Retina (tissue), 1 donor: ENCODE measurements at regions not wholly inside any gene's neighbourhood (a gene's known extent, or its start where the extent isn't known, plus 50 kb on each side); places are given as distances from the start of the nearest gene placed in this dataset.

ENCODE experiments used
- DNase-seq: peaks from one replicate; pipeline ENCODE4 v3.0.0-alpha.2; 2016

DNA sequence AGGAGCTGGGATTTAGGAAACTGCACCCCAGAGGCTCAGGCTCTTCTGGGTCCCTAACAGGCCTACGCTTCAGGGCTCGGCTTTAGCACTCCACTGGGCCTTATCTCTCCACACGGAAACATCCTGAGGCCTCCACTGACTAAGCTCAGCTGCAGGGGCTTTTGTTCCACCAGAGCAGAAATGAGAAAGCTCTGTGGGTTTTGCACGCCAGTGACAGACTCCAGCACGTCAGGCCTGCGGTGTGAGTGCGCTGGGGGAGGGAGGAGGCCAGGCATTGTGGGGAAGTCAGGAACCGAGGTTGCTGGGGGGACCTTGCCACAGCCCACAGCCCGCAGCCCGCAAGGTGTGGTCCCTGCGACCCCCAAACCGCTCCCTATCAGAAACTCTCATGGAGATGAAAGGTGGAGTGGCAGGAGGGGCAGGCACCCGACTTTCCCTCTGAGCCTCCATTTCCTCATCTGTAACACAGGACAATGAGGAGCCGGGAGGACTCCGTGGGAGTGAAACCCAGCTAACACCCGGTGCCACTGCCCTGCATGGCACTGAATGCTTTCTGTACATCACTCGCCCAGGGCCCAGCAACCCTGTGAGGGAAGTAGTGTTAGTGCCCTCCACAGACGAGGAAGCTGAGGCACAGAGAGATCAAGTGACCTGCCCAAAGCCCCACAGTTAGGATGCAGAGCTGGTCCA is 106.5 kb downstream of the TPRA1 start:
- no peak for DNase-seq

DNA sequence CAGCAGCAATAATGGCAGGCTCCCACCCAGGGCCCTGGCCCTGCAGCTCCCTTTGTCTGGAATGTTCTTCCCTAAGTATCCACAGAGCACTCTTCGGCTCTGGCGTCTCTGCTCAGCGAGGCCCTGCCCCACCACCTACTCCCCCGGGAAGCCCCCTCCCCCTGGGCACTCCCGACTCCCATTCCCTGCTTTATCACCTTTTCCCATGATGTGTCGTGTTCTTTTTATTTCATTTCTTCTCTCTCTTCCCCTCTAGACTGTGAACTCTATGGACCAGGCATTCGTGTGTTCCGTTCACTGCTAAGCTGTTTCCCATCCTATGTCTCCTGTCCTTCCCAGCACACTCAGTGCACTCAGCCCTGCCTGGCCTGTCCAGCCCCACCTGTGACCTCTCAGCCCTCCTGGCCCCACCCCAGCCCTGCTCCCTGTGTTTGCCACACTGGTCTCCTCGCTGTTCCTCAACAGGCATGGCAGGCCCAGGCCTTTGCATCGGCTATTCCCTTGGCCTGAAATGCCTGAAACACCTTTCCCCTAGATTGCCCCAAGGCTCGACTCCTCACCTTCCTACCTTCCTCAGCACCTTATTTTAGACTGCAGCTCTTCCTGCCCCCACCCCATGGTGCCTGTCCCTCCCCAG is 107.4 kb downstream of the TPRA1 start:
- DNase-seq, result no peak

DNA sequence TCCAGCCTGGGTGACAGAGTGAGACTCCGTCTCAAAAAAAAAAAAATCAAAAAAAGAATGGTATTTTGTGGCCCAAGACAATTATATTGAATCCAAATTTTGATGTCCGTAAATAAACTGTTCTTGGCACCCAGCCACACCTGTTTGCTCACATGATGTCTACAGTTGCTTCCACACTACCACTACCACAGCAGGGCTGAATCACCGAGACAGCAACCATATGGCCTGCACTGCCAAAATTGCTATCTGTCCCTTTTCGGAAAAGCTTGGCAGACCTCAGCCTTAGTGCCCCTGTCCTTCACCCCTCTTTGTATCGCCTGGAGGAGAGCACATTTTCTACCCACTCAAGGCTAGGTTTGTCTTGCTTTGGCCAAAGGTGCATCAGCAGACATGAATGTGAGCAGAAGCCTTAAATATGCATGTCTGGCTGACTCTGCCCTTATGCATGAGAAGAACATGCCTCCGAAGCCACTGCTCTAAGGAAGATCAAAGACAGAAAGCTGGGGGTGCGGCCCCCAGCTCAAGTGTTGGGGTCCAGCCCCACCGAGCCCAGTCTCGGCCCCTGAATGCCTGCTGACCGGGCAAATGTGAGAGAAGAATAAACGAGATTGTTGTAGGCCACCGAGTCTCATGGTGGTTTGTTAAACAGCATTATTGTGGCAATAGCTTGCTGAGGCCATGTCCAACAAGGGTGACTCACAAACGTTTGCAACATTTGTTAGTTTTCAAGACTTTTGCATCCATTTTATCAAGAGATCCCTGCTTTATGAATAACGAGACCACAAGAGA is 108.1 kb downstream of the TPRA1 start:
- no peak for DNase-seq

DNA sequence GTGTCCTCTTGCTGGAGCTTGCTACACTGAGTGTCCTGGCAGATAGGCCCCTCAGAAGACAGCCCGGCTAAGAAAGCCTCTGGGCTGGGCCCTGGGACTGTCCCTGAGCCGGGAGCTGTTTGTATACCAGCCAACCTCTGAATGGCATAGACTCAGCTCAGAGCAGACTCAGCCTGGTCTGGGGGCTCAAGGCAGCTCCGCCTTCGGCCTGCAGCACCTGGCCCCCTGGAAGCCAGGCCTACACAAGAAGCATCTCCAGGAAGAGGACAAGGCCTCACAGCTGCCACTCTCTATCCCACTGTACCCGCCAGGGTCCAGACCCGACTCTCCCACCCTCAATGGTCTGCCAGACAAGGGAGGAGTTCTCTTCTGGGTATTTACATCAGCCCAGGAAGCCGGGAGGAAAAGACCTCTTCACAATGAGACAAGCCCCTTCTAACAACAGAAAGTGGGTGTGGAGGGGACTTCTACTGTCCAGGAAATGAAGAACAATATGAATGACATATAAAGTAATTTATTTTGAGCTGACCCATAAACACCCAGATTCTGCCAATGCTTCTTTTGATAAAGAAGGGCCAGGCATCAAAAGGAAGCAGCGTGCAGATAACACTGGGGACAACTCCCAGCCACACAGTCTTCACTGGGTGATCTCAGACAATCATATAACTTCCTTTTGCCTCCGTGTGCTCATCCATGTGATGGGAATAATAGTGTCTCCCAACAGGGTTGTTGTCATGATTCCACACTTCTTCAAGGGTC is 110.2 kb downstream of the TPRA1 start:
- no peak for DNase-seq

DNA sequence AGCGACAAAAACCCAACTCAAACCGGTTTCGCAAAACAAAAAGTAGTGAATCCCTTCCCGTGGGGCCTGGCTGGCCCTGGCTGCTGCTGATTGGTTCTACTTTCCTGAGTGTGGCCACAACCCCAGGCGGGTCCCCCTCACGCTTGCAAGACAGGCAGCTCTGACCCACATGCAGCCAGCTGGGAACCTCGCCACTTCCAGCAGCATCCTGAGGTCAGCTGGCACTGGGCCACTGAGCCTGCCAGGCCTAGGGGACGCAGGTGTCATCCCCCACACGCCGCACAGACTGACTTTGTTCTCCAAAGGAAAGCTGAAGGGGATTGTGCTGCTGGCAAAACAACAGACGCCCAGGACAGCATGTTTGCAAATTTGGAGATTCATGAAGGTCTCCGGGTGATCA is 111.1 kb downstream of the TPRA1 start:
- DNase-seq, result peak; percentile 75

DNA sequence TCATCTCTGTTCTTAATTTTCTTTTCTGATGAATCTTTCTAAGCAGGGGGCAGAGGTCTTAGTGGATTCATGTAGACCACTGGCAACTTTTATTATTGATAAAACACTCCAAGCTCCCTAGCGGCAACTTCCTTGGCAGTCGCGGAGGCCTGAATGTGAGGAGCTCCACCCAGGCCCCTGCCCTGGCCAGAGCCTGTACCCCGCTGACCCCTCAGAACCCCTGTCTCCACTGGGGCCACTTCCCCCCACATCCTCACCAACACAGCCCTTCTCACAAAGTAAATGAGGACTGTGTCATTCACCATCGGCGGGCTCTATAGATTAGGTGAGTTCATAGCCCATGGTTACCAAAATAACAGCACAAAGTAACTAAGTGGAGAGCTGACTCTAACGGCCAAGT is 111.6 kb downstream of the TPRA1 start:
- DNase-seq, result no peak

DNA sequence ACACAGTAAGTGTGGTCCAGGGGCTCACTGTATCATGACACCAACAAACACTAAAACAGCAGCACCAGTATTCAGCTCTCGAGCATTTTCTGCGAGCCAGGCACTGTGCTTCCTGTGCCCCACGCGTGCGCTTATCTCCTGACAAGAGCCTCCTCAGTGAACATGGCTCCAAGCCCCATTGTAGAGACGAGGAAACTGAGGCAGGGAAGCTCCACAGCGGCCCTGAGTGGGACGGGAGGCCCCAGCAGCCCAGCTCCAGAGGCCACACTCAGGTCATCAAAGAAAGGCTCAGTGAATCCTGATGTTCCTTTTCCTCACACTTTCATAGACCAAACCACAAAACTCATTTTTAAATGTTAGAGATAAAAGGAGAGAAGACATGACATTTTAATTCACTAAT is 113.1 kb downstream of the TPRA1 start:
- DNase-seq, result no peak

DNA sequence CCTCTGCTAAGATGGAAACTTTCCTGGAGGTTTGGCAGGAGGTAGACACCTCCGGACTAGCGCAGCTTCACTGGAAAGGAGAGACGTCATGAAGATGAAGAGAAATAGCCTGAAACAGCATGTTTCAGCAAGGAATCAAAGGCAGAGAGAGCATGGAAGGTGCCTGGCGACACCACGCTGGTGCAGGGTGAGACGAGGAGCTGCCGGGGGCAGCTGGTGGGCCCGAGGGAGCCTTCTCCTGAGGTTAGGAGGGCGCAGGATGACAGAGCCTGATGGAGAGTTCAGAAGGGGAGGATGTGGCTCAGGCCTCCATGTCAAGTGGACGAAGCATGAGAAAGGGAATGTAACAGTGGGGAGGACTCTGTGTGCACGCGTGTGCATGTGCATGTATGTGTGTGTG is 113.6 kb downstream of the TPRA1 start:
- no peak for DNase-seq

DNA sequence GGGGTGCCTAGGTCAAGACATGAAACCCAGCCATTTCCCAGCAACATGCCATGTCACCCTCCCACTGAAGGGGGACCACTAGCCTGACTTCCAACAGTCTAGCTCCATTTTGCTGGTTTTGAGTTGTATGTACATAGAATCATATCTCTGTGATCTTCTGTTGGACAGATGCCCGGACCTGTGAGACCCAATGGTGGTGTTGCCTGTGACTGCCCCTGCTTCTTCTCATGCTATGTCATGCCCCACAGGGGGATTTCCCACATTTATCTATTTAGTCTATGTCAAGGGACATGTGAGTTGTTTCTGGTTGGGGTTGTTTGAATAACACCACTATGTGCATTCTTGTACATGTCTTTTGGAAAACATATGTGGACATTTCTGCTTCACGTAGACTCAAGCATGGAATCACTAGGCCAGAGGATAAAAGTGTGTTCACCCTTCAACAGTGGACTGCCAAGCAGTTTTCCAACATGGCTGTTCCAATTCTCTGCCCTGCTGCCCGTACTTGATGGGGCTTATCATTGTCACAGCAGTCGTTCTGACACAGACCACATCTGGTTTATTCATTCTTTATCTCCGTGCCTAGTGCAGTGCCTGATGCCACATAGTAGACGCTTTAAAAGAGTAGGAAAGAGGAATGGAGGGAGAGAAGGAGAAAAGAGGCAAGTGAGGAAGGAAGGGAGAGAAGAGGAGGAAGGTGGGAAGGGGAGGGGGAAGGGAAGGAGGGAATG is 114.4 kb downstream of the TPRA1 start:
- DNase-seq, result no peak

DNA sequence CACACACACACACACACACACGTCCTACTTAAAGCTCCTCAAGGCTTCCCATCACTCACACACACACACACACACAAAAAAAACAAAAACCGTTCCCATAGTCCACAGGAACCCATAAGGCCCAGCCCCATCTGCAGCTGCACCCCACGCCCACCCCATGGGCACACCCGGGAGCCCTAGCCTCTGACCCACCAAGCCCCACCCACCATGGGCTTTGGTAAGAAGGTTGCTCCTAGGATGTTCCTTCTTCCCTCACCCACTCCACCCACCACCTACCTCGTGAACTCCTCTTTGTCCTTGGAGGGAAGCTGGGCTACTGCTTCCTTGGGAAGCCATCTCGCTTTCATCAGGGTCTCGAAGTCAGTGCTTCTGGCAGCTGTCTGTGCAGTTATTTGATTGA is 115.1 kb downstream of the TPRA1 start:
- no peak for DNase-seq

DNA sequence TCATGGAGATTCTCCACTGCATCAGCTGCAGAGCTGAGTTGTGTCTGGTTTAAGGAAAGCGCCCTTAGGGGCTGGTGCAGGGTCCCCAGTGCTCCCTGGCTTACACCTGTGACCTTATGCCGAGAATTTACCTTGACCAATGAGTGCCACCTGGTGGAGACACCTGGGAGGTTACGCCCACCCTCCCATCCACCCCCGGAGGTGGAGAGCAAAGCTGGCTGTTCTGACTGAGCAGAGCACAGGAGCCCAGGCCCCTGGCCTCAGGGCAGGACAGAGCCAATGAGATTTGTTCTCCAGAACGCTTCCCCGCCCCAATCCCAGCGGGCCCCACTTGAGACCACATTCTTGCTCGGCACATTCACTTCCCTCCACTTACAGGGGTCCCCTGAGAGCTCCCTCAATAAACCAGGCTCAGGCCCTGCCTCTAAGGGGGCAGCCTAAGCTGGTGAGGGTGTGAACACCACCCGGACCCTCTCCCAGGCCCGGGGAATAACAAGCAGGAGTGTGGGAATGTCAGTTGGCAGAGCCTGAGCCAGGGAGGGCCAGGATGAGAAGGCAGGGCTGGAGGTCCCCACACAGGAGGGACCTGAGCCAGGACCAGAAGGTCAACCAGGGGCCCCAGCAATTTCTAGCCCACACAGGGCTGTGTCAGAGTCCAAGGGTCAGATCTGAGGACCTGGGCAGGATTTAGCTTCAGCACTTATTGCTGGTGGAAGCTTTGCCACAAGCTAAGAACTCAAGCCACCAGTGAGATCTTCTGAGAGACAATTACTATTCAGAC is 117.1 kb downstream of the TPRA1 start:
- no peak for DNase-seq

DNA sequence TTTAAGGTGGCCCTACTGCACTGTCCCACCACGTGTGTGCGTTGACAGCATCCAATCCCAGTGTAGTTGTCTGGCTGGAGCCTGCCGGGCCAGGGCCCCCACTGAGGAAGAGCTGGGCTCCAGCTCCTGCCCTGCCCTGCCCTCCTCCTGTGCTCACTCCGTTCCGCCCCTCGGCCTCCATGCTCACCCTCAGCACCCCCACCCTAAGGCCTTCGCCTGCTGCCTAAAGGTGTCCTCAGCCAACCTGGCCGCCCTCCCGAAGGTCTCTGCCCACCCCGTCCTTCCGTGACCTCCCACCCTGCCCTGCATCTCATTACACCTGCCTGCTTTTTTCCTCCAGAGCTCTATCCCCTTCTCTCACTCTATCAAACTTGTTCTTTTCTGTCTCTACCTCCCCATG is 118.0 kb downstream of the TPRA1 start:
- DNase-seq, result no peak

DNA sequence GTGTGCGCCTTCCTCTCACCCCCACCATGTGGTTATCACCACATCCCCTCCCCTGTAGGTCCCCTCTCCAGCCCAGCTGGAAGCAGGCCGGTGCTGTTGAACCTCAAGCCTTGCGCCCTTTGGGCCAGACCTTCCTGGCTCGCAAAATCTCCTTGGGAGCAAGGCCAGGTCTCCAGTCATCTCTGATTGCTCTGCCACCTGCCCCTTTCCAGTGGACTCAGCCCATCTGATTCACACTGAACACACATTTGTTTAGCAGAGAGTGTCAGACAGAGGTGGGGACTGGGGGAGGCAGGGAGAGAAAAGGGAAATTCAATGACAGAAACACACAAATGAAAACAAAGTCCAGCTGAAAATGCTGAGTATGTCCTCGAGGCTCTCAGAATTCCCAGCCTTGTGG is 119.4 kb downstream of the TPRA1 start:
- DNase-seq, result no peak

DNA sequence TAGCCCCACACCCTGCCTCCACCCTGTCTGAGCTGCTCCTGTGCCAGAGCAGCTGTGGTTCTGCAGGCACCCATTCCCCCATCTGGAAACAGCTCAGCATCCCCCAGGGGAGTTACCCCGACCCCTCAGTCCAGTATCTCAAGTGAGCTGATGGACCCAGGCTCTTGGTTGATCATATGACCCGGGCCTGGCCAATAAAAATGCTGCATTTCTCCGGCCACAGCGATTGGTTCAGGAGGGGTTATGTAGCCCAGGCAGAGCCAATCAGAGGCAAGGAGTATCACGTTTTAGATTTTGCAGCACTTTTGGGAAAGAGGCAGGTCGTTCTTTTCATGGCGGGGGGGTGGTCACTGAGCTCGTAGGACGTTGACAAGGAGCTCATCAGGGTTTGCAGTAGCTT is 120.8 kb downstream of the TPRA1 start:
- no peak for DNase-seq

DNA sequence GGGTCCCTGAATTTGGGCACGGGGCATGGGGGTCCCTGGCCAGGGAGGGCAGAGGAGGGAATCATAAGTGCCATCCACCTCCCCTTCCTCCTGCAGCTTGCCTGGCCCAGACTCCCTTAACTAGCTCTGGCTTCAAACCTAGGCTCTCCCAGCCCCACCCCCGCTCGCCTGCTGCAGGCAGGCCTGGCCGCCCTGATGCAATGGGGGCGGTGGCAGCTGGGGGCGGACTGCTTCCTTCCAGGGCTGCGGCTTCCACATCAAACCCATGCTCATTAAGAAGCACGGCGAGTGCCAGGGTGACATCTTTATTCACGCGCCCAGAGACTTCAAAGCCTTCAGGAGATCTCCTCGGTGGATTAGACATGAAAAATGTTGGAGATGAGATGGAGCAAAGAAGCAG is 123.1 kb downstream of the TPRA1 start:
- DNase-seq, result no peak

DNA sequence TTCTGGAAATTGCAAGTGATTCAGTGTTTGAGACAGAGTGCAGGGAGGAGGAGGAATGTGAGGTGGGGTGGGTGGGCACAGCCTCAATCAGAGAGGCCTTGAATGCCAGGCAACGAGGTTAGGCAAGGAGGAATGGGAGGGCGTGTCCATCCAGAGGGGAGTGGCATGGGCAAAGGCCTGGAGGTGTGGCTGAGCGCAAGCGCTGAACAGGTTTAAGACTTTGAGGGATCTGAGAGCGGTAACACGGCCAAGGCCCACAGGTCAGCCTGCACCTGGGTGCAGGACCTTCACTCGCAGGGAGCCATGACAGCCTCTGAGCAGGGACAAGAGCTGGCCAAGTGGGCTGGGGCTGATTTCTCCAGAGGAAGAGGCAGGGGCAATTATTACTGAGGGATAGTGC is 125.9 kb downstream of the TPRA1 start:
- DNase-seq, result no peak

DNA sequence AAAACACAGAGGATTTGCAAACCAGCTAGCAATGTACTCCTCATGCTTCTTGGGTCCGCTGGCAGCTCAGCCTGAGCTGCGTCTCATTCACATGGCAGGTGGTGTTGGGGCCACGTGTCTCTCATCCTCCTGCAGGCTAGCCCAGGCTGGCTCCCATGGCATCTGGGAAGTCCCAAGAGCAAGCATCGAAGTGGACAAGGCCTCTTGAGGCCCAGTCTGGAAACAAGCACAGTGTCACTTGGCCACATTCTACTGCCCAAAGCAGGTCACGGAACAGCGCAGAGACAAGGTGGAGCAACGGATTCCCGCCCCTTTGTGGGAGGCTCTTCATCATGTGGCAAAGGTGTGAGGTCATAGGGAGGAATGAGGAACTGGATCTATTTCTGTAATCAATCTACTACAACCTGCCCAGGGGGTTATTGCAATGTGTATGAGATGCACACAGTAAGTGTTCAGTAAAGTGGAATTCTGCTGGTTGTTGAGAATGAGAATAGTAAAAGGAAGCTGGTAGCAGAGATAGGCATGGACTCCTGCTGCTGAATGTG is 128.3 kb downstream of the TPRA1 start:
- DNase-seq, result no peak

DNA sequence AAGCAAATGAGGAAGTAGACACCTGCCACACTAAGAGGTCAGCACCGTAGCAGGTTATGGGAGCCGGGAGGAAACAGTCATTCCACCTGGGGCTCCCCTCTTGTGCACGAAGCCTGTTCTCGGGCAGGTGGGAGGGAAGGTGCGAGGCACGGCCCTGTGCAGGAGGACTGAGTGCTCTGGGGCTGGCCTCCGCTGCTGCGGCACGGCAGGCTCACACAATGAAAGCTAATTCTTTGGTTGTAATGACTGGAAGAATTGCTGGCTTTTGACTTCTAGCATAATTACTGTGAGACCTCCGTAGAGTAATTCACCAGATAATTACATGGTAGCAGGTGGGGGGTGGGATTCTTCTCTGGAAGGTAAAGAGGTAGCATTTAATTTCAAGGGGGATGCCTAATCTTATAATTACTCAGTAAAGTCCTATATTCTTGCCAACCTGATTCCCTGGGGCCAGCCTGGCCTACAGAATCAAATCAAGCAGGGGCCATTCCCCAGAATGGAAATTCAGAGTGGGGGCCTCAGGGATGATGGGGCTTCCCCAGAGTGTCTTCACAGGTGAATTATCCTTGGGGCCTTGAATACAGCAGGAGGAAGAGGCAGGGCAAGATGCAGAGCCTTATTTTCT is 129.1 kb downstream of the TPRA1 start:
- DNase-seq, result no peak

DNA sequence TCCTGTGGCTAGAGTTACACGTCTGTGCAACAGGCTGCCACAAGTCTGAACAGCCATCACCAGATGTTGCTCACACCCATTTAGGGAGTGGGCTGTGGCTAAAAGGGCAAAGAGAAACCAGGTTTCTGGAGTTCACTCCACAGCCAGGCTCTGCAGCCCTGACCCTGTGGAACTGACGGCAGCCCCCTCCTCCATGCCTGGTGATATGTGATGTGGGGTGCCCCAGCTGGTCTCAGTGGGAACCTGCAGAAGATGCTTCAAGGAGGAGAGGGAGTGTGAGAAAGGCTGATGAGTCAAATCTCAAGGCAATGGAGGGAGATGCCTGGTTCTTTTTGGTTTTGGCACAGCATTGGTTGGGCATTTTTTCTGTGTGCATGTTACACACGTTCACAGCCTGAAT is 130.6 kb downstream of the TPRA1 start:
- no peak for DNase-seq

DNA sequence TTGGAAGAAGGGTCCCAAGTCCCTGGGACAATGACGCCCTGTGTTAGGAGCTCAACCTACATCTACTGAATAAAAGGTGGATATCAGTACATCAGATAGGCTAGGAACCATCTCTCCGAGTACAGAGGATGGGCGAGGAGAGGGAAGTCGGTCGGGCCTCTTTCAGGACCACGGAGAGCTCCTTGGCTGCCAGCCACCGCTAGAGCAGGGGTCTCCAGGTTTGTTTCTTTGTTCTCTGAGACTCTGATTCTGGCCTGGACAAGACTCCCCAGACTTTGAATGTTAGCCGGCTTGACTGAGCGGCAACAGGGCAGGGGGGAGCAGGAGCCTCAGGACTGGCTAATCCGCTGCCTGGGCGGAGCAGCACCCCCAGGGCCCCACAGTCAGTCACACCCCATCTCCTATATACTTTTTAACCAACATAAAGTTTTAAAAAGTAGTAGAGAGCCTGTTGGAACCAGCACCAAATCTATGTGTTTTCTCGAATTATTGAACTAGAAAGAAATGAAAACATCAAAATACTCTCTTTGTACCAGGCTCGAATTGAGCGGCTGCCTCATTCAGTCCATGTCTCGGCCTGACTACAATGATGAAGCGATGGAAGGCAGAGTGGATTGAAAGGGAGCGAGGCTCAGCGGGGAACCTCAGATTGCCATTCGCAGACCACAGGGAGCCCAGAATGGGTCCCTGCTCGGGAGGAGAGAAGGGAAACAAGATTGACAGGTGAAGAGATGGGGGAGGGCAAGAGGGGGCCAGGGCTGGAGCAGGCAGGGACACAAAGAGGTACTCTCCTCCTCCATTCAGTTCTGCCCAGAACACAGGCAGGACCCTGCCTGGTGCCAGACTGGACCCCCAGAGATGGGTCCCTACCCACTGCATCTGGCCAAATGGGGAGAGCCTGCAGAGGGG is 131.6 kb downstream of the TPRA1 start:
- DNase-seq, result peak; percentile 85
